GM18861 (cell line): ENCODE measurements at regions not wholly inside any gene's neighbourhood (a gene's known extent, or its start where the extent isn't known, plus 50 kb on each side); places are given as distances from the start of the nearest gene placed in this dataset.
"Not testable (repeated sequence)": the region's sequence is repeated elsewhere in the genome, so short reads cannot be mapped to it uniquely, and the experiment has no call there.

ENCODE experiments used
- ATAC-seq: cut with Tn5 transposase; IDR thresholded peaks from one replicate; pipeline ENCODE4 v1.9.1; 2021; ENCODE audit not compliant: unreplicated experiment

DNA sequence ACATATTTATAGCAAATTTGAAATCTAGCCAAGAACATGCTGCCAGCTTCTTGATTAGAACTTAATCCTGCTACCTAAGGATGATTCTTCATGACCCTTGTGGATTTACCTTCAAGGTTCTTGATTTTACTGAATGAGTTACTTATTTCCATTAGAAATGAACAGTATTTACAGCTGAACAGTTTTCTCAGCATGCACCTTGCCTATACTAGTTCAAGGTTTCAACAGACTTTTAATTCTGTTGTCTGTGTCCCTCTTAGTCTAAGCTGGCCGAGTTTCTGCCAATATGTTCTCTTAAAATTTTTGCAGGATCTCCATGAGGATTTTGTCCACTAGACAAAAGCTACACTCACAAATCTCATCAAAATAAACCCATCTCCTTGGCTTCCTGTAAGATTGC is 188.8 kb upstream of the ST8SIA4 start:
- ATAC-seq: no peak

DNA sequence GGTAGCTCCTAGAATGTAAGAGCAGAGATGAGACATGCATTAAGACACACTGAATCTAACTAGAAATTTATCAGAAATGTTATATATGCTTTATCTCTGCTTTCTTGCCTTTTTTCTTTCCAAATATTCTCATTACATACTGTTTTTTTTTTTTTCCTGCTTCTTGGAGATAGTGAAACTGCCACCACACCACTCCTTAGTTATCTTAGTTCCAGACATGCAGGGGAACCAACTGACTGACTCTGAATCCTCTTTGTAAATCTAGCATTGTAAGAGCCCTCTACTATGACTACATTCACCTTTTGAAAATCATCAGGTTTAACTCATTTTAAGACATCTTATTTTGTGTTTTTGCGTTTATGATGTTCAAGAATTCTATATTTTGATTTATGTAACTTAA is 181.3 kb upstream of the ST8SIA4 start:
- no peak for ATAC-seq

DNA sequence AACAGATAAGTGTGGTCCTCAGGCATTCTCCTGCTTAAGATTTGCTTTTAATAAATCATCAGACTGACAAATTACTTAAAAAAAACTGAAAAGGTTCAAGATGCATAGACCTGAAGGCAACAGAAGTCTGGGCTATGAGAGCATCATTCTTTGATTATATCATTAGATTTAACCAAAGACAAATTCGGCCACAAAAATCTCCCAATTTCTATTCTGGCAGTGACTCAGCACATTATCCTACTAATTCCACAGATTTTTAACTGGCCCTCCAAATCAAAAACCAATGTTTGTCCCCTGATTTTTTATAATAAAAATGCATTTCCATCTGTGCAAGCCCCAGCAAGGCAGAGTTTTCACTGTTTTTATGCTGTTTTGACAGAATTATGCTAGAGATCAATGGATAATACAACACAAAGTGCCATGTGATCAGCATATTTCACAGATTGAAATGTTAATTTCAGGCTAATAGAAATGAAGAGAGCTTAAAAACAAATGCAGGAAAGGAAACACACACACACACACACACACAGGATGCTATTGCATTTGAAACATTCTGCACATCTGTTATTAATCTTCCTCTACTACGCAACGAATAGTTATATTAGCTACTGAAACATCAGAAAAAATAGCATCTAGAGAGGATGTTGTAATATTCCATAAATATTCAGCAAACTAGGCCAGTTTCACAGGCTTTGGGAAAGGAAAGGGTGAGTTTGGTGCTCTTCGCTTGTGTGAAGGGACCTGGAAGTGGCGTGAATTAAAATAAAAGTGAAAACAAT is 177.6 kb upstream of the ST8SIA4 start:
- ATAC-seq: no peak

DNA sequence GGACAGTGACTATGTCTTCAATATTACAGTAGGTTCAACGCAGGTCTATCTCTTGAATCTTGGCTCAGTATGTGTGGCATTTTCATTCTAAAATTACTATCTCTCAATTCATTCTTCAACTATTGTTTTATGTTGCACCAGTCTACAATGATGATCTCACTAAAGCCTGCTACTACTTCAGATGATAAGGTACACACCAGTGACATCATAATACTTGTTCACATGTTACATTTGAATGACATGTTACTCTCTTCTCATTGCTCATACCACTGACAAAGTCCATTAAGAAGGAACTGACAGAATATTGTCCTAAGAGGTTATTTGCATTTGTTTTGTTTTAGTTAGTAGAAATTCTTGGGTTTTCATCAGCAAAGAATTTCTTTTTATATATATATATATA is 165.2 kb upstream of the ST8SIA4 start:
- no peak for ATAC-seq

DNA sequence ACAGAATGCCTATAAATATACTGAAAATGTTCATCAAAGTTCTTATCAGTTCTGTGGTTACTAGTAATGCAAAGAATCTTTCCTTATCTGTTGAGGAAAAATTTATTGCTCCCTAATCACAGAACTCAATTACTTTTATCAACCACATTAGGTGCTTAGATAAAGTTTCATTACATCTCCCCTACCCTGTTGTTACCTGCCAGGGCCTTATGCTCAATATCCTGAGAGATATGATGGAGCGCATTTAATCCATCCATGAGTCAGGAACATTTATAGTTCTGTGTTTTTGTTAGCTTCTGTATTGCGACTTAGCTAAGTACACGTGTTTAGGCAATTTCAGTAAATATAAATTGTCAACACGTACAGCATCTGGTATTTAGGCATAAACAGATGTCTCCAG is 164.3 kb upstream of the ST8SIA4 start:
- no peak for ATAC-seq

DNA sequence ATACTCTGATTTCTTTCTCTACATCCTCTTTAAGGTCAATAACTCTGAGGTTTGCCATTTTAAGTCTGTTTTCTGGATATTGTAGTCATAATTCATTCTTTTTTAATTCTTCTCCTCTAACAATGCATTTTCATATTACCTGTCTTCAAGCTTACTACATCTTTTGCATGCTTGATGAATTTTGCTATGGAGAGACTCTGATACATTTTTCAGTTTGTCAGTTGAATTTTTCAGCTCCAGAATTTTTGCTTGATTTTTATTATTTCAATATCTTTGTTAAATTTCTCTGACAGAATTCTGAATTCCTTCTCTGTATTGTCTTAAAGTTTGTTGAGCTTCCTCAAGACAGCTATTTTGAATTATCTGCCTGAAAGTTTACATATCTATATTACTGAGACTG is 159.8 kb upstream of the ST8SIA4 start:
- no peak for ATAC-seq

DNA sequence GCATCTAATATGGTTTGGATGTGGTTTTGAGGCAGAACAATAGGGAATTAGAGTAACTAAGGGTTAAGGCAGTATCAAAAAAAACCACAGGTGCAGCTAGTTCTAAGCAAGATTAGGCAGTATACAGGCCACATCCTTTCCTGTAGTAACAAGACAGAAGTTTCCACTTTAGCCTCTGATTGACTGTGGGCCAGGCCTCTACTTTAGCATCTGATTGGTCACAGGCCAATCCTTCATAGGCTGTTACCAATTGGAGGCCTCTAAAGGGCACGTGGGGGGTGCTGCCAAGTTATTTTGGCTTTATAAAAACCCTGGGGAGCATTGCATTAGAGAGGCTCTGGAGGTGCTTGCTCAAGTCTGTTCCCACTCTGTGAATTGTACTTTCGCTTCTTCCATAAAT is 144.1 kb upstream of the ST8SIA4 start:
- ATAC-seq: peak; percentile 76

DNA sequence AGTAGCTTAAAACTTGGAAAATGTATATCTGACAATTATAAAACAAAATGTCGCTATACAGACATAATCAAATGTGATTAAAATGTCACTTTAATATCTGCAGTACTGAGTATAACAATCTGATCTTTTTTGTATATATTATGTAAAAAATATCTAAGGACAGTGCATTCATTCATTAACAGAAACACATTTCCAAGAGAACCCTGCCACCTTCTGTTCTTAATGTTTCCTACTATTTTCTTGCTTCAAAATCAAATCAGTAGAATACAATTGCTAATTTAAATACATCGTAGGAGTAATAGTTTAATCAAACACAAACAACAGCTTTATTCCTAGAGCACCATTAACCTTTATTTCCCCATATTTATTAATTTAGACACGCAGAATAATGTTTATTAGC is 142.6 kb upstream of the ST8SIA4 start:
- ATAC-seq: no peak

DNA sequence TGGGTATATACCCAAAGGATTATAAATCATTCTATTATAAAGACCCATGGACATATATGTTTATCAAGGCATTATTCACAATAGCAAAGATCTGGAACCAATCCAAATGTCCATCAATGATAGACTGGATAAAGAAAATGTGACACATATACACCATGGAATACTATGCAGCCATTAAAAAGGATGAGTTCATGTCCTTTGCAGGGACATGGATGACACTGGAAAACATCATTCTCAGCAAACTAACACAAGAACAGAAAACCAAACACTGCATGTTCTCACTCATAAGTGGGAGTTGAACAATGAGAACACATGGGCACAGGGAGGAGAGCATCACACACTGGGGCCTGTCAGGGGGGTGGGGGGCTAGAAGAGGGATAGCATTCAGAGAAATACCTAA is 136.9 kb upstream of the ST8SIA4 start:
- ATAC-seq: not testable (repeated sequence)

DNA sequence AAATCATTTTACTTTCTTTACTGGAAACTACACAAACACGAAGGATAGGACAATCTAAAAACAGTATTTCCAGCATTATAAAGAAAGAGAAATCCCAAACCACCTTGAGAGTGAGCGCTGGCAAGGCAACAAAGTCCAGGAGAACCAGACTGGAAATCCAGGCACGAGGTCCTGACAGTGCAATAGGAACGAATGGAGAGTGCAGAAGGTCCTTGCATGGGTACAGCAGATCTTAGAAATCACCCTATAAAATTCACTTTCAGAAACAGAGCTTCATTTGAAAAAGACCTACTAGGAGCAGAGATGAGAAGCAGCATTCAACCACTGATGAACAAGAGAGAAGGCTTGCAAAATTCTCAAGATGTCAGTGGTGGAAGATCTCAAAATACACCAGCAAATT is 133.7 kb upstream of the ST8SIA4 start:
- ATAC-seq: no peak

DNA sequence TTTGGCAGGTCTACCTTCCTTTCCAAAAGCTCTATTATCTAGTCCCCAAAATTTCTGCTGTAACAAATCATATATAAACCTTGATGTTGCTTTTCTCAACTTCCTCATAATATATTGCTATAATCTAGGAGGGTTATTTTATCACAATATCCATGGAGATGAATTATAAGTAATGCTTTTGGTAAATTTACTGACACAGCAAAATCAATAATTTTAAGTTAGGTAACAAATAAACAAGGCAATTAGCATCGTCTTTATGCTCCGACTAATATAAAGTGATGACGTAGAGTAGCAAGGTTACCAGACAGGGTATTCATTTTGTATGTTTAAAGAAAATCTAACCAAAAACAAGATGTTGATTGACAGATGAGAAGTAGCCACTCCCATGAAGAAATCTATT is 132.3 kb upstream of the ST8SIA4 start:
- no peak for ATAC-seq

DNA sequence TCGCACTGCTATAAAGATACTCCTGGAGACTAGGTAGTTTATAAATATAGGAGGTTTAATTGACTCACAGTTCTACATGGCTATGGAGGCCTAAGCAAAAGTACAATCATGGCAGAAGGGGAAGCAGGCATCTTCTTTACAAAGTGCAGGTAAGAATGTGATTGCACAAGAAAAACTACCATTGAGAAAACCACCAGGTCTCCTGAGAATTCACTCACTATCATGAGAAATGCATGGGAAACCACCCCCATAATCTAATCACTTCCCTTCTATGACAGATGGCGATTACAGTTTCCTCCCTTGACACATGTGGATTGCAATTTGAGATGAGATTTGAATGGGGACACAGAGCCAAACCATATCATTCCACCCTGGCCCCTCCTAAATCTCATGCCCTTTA is 121.2 kb upstream of the ST8SIA4 start:
- no peak for ATAC-seq

DNA sequence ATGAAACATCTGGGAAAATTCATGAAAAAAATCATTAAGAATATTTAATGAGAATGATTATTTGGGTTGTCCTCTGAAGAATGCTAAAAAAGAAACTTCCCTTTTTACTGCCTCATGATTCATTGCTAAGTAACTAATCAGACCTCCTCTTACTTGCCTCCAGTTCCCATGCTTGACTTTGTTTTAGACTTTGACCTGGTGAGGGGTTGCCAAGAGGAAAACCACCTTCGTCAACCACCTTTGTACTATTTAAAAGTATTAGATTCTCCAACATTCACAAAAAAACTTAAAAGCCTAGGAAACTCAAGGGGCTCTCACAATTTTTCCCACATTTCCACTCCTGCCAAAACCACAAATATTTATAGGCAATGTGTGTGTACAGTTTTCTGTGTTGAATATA is 115.2 kb upstream of the ST8SIA4 start:
- no peak for ATAC-seq

DNA sequence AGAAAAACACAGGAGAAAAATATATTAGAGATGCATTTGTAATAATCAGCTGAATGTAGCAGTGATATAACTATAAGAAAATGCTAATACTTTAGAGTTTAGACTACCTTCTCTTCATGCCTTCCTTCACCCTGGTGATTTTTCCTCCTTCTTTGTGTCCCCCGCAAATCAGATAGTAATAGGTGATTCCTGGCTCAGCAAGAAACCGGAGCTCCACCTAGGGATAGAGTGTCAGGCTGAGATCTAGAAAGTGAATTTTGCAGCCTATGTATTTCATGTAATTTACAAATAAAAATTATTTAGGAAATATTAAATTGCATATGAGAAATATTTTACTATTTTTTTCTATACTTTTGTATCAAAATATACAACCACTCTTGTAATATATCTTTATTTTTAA is 109.8 kb upstream of the ST8SIA4 start:
- ATAC-seq: no peak

DNA sequence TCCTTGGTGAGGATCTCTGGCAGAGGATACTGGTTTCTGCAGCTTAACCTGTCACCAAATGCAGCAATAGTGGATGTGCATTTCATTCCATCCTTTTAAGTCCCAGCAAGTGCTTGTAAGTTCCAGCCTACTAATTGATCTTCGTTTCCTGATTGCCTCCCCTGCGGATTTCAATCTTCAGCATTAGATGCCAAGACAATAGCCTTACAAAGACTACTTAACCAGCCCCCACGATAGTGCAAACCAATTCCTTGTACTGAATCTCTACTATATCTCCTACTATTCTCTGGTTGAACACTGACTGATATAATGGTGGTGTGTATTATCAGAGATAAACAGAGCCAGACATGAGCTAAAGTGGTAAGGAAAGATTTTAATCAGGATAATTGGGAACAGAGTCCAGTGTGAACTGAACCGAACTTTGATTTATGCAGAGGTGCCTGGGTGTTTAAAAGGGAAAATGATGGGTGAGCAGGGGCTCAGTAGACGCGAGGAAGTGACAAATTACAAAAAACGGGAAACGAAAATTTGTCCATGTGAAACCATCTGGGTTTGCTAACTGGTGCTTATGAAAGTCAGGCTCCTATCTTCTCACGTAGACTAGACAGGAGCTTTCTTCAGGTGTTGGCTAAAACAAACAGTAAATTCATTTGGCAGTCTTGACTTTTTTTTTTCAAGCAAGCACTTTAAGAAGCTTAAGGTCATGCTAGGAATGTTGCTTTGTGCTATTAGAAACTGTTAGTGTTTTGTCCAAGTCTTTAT is 106.9 kb upstream of the ST8SIA4 start:
- ATAC-seq: peak; percentile 88

DNA sequence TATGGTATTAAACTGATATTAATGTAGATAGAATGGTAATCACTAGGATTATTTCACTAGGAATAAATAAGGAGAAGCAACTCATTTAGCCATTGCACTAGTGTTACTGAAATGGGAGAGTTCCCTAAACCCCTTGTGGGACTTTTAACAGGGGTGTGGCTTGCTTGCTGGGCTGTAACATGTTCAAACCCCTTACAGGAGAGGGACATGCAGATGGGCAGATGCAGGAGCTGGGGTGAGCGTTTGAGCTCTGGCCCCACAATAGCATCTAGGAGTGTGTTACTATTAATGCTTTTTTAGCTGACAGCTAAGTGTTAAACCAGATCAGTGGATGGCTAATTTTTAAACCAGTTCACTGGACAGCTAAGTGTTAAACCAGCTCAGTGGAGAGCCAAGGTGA is 89.3 kb upstream of the ST8SIA4 start:
- ATAC-seq: no peak

DNA sequence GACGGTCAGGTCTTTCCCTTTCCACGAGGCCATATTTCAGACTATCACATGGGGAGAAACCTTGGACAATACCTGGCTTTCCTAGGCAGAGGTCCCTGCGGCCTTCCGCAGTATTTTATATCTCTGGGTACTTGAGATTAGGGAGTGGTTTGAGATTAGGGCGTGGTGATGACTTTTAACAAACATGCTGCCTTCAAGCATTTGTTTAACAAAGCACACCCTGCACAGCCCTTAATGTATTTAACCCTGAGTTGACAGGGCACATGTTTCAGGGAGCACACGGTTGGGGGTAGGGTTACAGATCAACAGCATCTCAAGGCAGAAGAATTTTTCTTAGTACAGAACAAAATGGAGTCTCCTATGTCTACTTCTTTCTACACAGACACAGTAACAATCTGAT is 80.5 kb upstream of the ST8SIA4 start:
- ATAC-seq: not testable (repeated sequence)

DNA sequence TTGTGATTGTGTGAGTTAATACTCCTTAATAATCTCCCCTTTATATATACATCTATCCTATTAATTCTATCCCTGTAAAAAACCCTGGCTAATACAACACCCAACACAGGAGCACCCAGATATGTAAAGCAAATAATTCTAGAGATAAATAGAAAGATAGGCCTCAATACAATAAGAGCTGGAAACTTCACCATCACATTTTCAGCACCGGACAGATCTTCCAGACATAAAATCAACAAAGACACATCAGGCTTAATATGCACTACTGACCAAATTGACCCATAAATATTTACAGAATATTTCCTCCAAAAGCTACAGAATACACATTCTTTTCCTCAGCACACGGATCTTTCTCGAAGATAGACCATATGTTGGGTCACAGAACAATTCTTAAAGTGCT is 71.0 kb upstream of the ST8SIA4 start:
- ATAC-seq: no peak

DNA sequence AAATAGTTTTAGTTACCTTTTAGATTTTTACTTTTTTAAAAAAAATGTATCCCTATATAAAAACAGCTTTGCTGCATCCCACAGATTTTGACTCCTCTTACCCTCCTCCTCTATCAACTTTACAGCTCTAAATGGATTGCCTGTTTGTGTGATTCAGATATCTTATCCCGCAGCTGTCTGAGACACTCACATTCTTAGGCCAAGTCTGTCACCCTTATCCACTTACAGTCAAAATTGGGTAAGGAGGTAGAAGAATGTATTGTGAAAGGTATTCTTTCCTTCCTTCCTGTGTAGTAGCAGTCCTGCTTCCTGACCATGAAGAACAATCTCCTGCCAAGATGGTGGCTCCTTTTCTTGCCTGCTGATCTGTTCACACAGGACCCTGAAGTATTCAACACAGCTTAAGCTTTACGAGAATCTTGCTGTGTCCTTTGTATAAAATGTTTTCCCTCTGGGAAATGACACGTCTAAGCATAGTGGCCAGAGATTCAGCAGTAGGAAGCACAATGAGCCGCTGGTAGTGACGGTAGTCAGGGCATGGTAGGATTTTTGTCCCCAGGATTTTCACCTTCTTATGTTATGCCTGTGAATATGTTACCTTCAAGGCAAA is 67.7 kb upstream of the ST8SIA4 start:
- no peak for ATAC-seq

DNA sequence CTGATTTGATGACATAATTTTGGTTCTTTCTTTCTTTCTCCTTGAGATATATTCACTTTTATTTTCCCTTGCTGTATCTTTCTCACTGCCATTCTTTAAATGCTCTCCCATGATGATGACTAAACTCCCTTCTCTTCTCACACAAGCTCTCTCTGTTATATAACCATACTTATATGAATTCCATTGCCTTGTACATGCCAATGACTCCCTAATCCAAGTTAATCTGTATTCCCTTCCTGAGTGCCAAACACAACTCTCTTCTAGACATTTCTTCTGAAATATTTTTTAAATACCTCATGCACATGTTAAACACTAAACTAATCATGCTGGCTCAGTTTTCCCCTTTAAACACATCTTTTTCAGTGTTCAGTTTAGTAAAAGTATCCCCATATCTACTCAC is 62.2 kb upstream of the ST8SIA4 start:
- ATAC-seq: no peak
